Chondrocyte (in vitro differentiated cells): ENCODE measurements at regions not wholly inside any gene's neighbourhood (a gene's known extent, or its start where the extent isn't known, plus 50 kb on each side); places are given as distances from the start of the nearest gene placed in this dataset.

Experiments
- DNase-seq: peaks from one replicate; pipeline ENCODE4 v3.0.0; 2021; ENCODE audit warnings: mixed read lengths, low spot score
- H3K27ac Mint-ChIP-seq: one replicate; pipeline ENCODE4 v1.8.0; 2021; ENCODE audit warnings: mild to moderate bottlenecking, moderate library complexity, mixed read lengths; ENCODE audit not compliant: unreplicated experiment
- H3K27me3 Mint-ChIP-seq: 2 replicates; pipeline ENCODE4 v1.8.0; 2021; ENCODE audit warnings: low read depth, mixed read lengths
- H3K36me3 Mint-ChIP-seq: 2 replicates; pipeline ENCODE4 v1.8.0; 2021; ENCODE audit warnings: low read depth, mixed read lengths
- H3K4me1 Mint-ChIP-seq: 2 replicates; pipeline ENCODE4 v1.8.0; 2021; ENCODE audit warnings: low read depth, mild to moderate bottlenecking, mixed read lengths
- H3K4me3 Mint-ChIP-seq: one replicate; pipeline ENCODE4 v1.8.0; 2021; ENCODE audit warnings: mild to moderate bottlenecking, moderate library complexity, mixed read lengths; ENCODE audit not compliant: unreplicated experiment
- H3K9me3 Mint-ChIP-seq: 2 replicates; pipeline ENCODE4 v1.8.0; 2021; ENCODE audit warnings: low read depth, mixed read lengths
- TF ChIP-seq, protein P1 (sequence below): fragments of 200-600 bp; sonication (generic); IDR thresholded peaks from 2 replicates; pipeline ENCODE4 v1.5.0; 2021; ENCODE audit warnings: antibody characterized with exemption, mild to moderate bottlenecking, moderate library complexity

- Mint-ChIP-seq H3K36me3 (no peaks in the 10 kb centered on the region), H3K9me3 (peaks cover 5% of the 10 kb centered on the region)
- TF ChIP-seq, protein P1, sequence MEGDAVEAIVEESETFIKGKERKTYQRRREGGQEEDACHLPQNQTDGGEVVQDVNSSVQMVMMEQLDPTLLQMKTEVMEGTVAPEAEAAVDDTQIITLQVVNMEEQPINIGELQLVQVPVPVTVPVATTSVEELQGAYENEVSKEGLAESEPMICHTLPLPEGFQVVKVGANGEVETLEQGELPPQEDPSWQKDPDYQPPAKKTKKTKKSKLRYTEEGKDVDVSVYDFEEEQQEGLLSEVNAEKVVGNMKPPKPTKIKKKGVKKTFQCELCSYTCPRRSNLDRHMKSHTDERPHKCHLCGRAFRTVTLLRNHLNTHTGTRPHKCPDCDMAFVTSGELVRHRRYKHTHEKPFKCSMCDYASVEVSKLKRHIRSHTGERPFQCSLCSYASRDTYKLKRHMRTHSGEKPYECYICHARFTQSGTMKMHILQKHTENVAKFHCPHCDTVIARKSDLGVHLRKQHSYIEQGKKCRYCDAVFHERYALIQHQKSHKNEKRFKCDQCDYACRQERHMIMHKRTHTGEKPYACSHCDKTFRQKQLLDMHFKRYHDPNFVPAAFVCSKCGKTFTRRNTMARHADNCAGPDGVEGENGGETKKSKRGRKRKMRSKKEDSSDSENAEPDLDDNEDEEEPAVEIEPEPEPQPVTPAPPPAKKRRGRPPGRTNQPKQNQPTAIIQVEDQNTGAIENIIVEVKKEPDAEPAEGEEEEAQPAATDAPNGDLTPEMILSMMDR = no peak
Observed at GRCh38 chr5:81914696-81915095, 57.1 kb upstream of the ATG10 start.

GRCh38 chr5:81912933-81913332 is 58.9 kb upstream of the ATG10 start:
- TF ChIP-seq, protein P1 = no peak
- no peaks in the 10 kb centered on the region for H3K27me3 Mint-ChIP-seq
- H3K4me3 Mint-ChIP-seq = no peak overlapping the region
- H3K27ac Mint-ChIP-seq = no peak overlapping the region
- no peaks in the 10 kb centered on the region for H3K36me3 Mint-ChIP-seq
- DNase-seq = no peak
- no peaks in the 10 kb centered on the region for H3K4me1 Mint-ChIP-seq
- peaks cover 5% of the 10 kb centered on the region for H3K9me3 Mint-ChIP-seq

More at GRCh38 chr5:81914696-81915095, 57.1 kb upstream of the ATG10 start:
- H3K4me1 Mint-ChIP-seq = no peaks in the 10 kb centered on the region
- H3K27ac Mint-ChIP-seq = no peak overlapping the region
- H3K4me3 Mint-ChIP-seq = no peak overlapping the region
- no peaks in the 10 kb centered on the region for H3K27me3 Mint-ChIP-seq
- no peak for DNase-seq

DNA sequence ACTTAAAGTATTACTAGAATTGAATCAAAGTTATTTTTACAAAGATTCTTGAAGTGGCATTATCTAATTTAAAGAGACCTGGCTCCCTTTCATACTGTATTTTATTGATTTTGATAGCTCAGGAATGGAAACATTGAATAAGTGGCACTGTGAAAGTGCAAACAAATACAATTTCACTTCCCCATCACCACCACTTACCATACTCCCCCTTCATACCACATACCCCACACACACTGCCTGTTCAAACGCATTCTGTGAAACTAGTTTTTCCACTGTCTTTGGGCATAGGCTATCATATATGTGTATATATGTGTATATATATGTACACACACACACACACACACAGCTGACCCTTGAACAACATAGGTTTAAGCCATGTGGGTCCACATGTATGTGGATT is 62.1 kb upstream of the ATG10 start:
- no peak overlapping the region for H3K4me3 Mint-ChIP-seq
- H3K4me1 Mint-ChIP-seq = peaks cover 4% of the 10 kb centered on the region
- TF ChIP-seq, protein P1 = no peak
- H3K27ac Mint-ChIP-seq = no peak overlapping the region
- no peak for DNase-seq
- no peaks in the 10 kb centered on the region for H3K27me3 Mint-ChIP-seq
- peaks cover 2% of the 10 kb centered on the region for H3K9me3 Mint-ChIP-seq
- H3K36me3 Mint-ChIP-seq = no peaks in the 10 kb centered on the region

DNA sequence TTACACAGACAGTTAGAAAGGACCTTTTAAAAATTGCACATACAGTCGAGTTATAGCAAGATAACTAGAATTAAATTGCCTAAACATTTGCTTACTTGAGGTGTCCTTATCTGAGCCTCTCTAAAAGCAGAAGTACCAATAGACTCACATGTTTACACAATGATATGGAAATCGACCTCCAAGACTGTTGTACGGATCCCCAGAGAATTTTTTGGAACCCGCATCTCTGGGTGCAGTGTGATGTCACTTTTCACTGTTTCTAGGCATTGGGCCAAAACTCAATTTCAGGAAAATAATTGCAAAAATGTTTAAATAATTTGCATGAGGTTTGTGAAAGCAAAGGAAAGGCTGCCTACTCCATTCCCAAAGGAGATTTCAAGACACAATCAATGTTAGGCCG is 63.1 kb upstream of the ATG10 start:
- H3K36me3 Mint-ChIP-seq = no peaks in the 10 kb centered on the region
- peaks cover 8% of the 10 kb centered on the region for H3K4me1 Mint-ChIP-seq
- TF ChIP-seq, protein P1 = no peak
- no peaks in the 10 kb centered on the region for H3K9me3 Mint-ChIP-seq
- no peak for DNase-seq
- H3K27me3 Mint-ChIP-seq = no peaks in the 10 kb centered on the region
- no peak overlapping the region for H3K4me3 Mint-ChIP-seq
- no peak overlapping the region for H3K27ac Mint-ChIP-seq

GRCh38 chr5:81908044-81908443 is 63.8 kb upstream of the ATG10 start:
- no peaks in the 10 kb centered on the region for H3K36me3 Mint-ChIP-seq
- no peaks in the 10 kb centered on the region for H3K9me3 Mint-ChIP-seq
- peaks cover 8% of the 10 kb centered on the region for H3K4me1 Mint-ChIP-seq
- H3K27me3 Mint-ChIP-seq = no peaks in the 10 kb centered on the region
- no peak overlapping the region for H3K27ac Mint-ChIP-seq
- no peak overlapping the region for H3K4me3 Mint-ChIP-seq
- TF ChIP-seq, protein P1 = no peak
- no peak for DNase-seq
